Central memory CD8-positive, alpha-beta T cell (primary cell): ENCODE measurements at regions not wholly inside any gene's neighbourhood (a gene's known extent, or its start where the extent isn't known, plus 50 kb on each side); places are given as distances from the start of the nearest gene placed in this dataset.
"Not testable (repeated sequence)": the region's sequence is repeated elsewhere in the genome, so short reads cannot be mapped to it uniquely, and the experiment has no call there.

Source experiments
- ATAC-seq: fragments of 150-1000 bp; cut with Tn5 transposase; replicated peaks from 2 replicates; pipeline ENCODE4 v1.10.0; 2022; ENCODE audit warnings: mild to moderate bottlenecking, moderate FRiP score, moderate number of reproducible peaks; ENCODE audit not compliant: poor library complexity, severe bottlenecking; ENCODE audit errors: extremely low read depth
- DNase-seq, 2 donors: peaks; one replicate each; pipeline ENCODE4 v3.0.0; 2021; ENCODE audit warnings: low spot score in 2 of 2
- H3K27ac Mint-ChIP-seq: one replicate; pipeline ENCODE4 v1.8.0; 2022; ENCODE audit warnings: low read depth, mild to moderate bottlenecking, moderate library complexity, mixed read lengths
- H3K27me3 Mint-ChIP-seq: one replicate; pipeline ENCODE4 v1.8.0; 2022; ENCODE audit warnings: mixed read lengths
- H3K36me3 Mint-ChIP-seq: one replicate; pipeline ENCODE4 v1.8.0; 2022; ENCODE audit warnings: mild to moderate bottlenecking, moderate library complexity, mixed read lengths; ENCODE audit not compliant: insufficient read depth
- H3K4me1 Mint-ChIP-seq: one replicate; pipeline ENCODE4 v1.8.0; 2022; ENCODE audit warnings: mixed read lengths
- H3K4me3 Mint-ChIP-seq: one replicate; pipeline ENCODE4 v1.8.0; 2022; ENCODE audit warnings: mild to moderate bottlenecking, moderate library complexity, mixed read lengths
- H3K9me3 Mint-ChIP-seq: one replicate; pipeline ENCODE4 v1.8.0; 2022; ENCODE audit warnings: mixed read lengths

DNA sequence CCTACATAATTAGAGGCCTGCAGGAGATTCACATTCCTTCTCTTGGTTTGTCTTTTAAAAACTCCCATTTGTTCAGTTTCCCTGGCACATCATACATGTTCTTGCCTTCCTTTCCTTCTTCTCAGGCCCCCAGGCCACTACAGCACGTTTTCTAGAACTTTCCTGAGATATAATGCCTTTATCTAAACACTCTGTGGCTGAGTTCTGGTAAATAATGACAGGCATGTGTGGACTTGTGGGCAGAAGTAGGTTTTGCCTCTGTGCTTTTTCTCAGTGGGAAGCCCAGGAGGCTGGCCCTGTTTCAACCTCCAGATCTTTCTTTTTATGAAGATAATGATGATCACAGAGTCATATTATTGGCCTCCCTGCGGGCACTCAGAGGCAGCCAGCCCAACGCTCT is 117.2 kb downstream of the TMX1 start:
- DNase-seq (no peak), ATAC-seq (no peak)
- no peaks in the 10 kb centered on the region for H3K4me1 Mint-ChIP-seq
- H3K9me3 Mint-ChIP-seq = no peaks in the 10 kb centered on the region
- no peak overlapping the region for H3K27ac Mint-ChIP-seq
- no peaks in the 10 kb centered on the region for H3K36me3 Mint-ChIP-seq
- H3K27me3 Mint-ChIP-seq = peaks cover 25% of the 10 kb centered on the region
- H3K4me3 Mint-ChIP-seq = no peak overlapping the region

DNA sequence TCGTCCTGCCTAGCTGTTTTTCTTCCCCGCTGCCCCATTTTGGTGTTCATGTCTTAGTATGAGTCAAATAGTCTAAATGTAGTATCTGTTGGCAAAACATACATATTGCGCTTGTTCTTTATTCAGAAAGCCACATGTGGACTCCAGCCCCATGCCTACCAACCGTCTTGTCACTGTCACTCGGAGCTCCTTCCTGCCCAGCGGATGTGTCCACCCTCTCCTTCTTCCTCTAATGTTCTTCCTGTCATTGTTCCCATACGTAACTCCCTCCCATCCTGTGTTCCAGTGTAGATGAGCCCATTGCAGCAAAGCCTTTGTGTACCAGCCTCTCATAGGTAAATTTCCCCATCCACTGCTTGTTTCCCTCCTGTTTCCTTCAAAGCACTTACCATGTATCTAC is 120.5 kb downstream of the TMX1 start:
- no peak overlapping the region for H3K4me3 Mint-ChIP-seq
- peaks cover 17% of the 10 kb centered on the region for H3K27me3 Mint-ChIP-seq
- H3K27ac Mint-ChIP-seq = no peak overlapping the region
- H3K4me1 Mint-ChIP-seq = no peaks in the 10 kb centered on the region
- DNase-seq = no peak
- no peaks in the 10 kb centered on the region for H3K36me3 Mint-ChIP-seq
- ATAC-seq = no peak
- no peaks in the 10 kb centered on the region for H3K9me3 Mint-ChIP-seq

DNA sequence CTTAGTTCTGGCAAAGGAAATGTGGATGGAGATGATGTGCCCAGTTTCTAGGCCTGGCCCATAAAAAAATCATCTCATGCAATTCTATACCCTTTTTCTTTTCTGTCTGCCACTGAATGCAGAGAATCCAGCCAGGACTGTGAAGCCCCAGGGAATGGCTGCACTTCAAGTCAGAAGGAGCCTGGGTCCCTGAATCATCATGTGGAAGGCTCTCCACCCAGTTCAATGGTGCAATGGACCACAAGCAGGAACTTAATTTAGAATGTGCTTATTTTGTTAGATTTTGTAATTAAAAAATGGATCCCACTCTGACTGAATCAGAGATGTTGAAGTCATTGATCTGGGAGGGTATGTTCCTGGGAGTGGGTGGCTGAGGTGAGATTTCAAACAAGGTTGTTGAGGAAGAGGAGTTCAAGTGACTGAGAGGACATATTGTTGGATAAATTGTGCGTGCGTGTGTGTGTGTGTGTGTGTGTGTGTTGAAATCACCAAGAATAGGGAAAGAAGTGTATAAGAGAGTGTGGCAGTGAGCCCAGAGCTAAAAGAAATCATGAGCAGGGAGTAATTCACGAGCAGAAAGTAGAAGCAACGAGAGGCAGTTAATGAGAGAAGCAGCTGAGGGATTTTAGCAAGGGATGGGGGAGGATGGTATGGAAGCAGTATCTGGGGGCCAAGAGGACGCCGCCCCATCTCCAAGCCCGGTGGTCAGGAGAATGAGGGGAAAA is 125.4 kb downstream of the TMX1 start:
- no peak overlapping the region for H3K4me3 Mint-ChIP-seq
- H3K4me1 Mint-ChIP-seq = no peaks in the 10 kb centered on the region
- no peaks in the 10 kb centered on the region for H3K9me3 Mint-ChIP-seq
- DNase-seq = no peak
- ATAC-seq = no peak
- H3K36me3 Mint-ChIP-seq = no peaks in the 10 kb centered on the region
- no peak overlapping the region for H3K27ac Mint-ChIP-seq
- peaks cover 8% of the 10 kb centered on the region for H3K27me3 Mint-ChIP-seq

DNA sequence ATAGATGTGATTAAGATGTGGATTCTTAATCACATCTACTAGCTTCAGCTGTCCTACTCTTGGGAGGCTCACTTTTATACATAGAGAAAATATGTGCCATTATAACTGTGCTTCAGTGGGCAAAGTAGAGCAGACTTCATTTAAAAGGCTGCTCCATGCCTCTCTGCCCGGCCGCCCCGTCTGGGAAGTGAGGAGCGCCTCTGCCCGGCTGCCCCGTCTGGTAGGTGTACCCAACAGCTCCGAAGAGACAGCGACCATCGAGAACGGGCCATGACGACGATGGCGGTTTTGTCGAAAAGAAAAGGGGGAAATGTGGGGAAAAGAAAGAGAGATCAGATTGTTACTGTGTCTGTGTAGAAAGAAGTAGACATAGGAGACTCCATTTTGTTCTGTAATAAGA is 126.4 kb downstream of the TMX1 start:
- not testable (repeated sequence) for H3K9me3 Mint-ChIP-seq, DNase-seq, ATAC-seq, H3K4me3 Mint-ChIP-seq, H3K4me1 Mint-ChIP-seq, H3K36me3 Mint-ChIP-seq, H3K27ac Mint-ChIP-seq, H3K27me3 Mint-ChIP-seq

DNA sequence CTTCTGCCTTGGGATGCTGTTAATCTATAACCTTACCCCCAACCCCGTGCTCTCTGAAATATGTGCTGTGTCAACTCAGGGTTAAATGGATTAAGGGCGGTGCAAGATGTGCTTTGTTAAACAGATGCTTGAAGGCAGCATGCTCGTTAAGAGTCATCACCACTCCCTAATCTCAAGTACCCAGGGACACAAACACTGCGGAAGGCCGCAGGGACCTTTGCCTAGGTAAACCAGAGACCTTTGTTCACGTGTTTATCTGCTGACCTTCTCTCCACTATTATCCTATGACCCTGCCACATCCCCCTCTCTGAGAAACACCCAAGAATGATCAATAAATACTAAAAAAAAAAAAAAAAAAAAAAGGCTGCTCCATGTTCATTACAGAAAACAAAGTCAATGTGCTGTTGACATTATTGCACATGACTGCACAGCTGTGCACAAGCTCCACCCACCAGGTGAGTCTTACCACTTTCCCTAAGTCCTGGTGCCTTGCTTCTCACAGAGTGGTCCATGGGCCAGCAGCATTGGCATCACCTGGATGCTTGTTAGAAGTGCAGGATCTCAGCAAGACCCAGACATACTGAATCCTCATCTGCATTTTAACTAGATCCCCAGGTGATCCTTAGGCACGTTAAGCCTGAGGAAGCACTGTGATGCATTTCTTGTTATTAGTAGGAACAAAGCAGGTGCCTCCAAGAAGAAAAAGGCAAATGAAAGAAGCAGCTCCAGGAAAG is 127.0 kb downstream of the TMX1 start:
- not testable (repeated sequence) for H3K27me3 Mint-ChIP-seq, DNase-seq, H3K36me3 Mint-ChIP-seq, H3K9me3 Mint-ChIP-seq, H3K4me1 Mint-ChIP-seq, H3K27ac Mint-ChIP-seq, H3K4me3 Mint-ChIP-seq, ATAC-seq

DNA sequence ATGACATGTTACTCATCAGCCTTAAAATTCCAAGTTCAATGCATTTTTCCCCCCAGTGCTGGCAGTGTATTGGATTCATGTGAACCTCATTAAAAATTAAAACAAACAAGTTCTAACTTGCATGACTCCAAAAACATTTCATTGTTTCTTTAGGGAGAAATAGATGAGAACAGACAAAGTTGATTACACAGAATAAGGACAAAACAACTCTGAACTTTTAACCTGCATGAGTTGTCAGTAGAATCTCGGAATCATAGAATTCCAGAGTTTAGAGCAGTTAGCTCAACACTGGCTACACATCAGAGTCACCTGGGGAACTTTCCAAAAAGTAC is 127.5 kb downstream of the TMX1 start:
- H3K4me3 Mint-ChIP-seq = no peak overlapping the region
- no peak overlapping the region for H3K27ac Mint-ChIP-seq
- no peaks in the 10 kb centered on the region for H3K4me1 Mint-ChIP-seq
- no peak for DNase-seq
- H3K9me3 Mint-ChIP-seq = no peaks in the 10 kb centered on the region
- H3K36me3 Mint-ChIP-seq = no peaks in the 10 kb centered on the region
- ATAC-seq = no peak
- peaks cover 7% of the 10 kb centered on the region for H3K27me3 Mint-ChIP-seq

DNA sequence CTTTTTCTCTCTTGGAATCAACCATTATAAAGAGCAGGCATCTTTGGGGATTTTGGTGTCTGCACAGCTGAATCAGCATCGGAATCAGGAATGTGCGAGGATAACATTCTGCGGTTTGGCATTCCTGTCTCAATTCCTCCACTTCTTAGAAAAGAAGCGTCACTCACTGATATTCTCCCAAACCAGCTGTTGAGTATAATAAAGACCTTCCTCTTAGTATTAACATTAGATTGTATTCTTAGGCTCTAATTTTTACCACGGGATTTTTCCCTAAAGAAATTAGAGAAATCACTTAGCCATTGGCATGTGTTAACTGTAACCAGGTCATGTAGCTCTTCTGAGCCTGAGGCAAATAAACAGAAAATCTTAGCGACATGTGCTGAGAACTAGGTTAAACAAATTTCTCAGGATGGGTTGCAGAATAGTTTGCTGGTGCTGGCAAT is 128.7 kb downstream of the TMX1 start:
- no peak overlapping the region for H3K4me3 Mint-ChIP-seq
- ATAC-seq (no peak), DNase-seq (no peak)
- no peaks in the 10 kb centered on the region for H3K9me3 Mint-ChIP-seq
- peaks cover 12% of the 10 kb centered on the region for H3K27me3 Mint-ChIP-seq
- no peaks in the 10 kb centered on the region for H3K36me3 Mint-ChIP-seq
- H3K4me1 Mint-ChIP-seq = no peaks in the 10 kb centered on the region
- no peak overlapping the region for H3K27ac Mint-ChIP-seq

DNA sequence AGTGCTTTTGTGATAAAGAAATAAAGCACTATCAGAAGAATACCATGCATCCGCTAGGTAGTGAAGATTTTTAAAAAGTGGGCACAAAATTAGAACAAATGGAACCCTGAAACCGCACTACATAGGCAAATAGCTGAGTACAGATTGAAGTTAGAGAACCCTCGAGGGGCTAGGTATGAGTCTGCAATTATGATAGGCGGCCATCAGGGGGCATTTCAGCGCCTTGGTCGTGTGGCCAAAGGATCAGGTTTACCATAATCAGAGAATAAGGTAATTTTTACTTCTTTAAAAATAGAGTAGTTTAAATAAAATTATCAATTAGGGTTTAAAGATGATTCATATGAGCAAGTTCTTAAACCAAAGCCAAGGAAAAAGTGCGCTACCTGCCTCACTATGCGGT is 129.8 kb downstream of the TMX1 start:
- ATAC-seq = no peak
- Mint-ChIP-seq H3K27me3 (peaks cover 12% of the 10 kb centered on the region), H3K4me1 (no peaks in the 10 kb centered on the region), H3K27ac (no peak overlapping the region), H3K9me3 (no peaks in the 10 kb centered on the region), H3K4me3 (no peak overlapping the region), H3K36me3 (no peaks in the 10 kb centered on the region)
- DNase-seq = no peak

DNA sequence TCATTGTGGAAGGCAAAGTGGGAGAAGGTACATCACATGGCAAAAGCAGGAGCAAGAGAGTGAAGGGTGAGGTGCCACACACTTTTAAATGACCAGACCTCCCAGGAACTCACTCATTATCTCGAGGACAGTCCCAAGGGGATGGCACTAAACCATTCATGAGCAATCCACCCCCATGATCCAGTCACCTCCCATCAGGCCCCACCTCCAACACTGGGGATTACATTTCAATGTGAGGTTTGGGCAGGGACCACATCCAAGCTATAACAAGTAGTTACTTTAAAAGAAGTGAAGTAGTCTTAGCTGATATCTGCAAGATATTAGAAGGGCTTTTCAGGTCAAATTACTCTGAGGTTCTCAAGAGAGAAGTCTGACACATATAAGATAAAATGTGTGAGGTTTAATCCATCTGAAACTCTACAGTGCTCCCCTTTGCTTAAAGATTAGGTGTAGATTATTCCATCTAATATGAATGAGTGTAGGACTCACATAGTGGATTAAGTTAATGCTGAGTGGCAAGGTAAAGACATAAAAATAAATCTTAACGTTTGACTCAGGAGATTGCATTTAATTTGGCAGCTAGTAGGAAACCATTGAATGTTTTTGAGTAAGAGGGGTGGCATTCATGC is 130.8 kb downstream of the TMX1 start:
- no peaks in the 10 kb centered on the region for H3K4me1 Mint-ChIP-seq
- H3K4me3 Mint-ChIP-seq = no peak overlapping the region
- ATAC-seq (no peak), DNase-seq (no peak)
- no peaks in the 10 kb centered on the region for H3K36me3 Mint-ChIP-seq
- no peak overlapping the region for H3K27ac Mint-ChIP-seq
- peaks cover 12% of the 10 kb centered on the region for H3K27me3 Mint-ChIP-seq
- H3K9me3 Mint-ChIP-seq = no peaks in the 10 kb centered on the region

DNA sequence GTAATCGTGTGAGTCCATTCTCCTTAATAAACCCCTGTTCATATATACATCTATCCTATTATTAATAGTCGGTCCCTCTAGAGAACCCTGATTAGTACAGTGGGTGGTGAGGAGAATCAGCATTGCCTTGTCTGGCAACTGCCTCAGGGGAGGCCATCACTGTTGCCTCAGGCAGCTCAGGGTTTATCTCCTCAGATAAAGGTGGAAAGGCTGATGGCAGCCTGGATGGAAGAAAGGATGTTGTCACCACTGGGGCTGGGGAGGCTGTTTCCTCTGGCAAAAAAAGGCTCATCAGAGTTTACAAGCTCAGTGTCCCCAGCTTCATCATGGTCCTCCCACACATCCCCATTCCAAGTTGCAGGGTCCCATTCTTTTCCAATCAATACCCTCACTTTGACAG is 137.1 kb downstream of the TMX1 start:
- not testable (repeated sequence) for H3K27ac Mint-ChIP-seq, H3K4me3 Mint-ChIP-seq, H3K4me1 Mint-ChIP-seq, H3K36me3 Mint-ChIP-seq, ATAC-seq, DNase-seq, H3K9me3 Mint-ChIP-seq
- peaks cover 36% of the 10 kb centered on the region for H3K27me3 Mint-ChIP-seq

DNA sequence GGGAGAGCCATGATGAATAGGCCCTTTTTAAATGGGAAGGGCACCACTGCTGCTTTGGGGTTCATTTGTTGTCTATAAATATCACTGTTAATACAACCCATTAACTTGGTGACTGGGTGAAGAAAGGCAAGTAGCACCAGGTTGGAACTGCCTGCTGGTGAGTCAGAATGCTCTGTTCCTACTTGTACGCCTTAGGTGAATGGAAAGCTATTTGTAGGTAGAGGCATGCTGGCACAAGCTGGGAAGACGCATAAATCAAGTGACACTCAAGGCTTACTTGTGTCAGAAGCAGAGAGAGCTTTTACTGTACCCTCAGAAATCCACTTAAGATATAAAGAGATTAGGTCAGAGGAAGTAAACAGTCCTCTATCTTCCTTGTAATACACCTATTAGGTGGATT is 142.5 kb downstream of the TMX1 start:
- ATAC-seq (no peak), DNase-seq (no peak)
- Mint-ChIP-seq H3K9me3 (no peaks in the 10 kb centered on the region), H3K27ac (no peak overlapping the region), H3K4me3 (no peak overlapping the region), H3K36me3 (peaks cover 2% of the 10 kb centered on the region), H3K27me3 (peaks cover 61% of the 10 kb centered on the region), H3K4me1 (no peaks in the 10 kb centered on the region)

DNA sequence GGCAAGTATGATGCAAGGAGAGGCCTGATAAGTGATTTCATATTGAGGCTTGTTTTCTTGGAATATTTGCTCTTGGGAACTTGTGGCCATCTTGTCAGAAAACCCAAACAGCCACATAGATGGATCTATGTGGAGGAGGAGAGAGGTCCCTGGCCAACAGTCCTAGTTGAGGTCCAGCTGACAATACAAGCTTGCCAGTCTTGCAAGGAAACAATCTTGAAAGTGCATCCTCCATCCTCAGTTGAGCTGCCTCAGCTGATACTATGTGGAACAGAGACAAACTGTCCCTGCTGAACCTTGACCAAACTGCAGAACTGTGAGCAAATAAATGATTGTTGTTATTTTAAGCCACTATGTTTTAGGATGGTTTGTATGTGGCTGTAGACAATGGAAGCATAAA is 146.4 kb downstream of the TMX1 start:
- Mint-ChIP-seq H3K4me1 (no peaks in the 10 kb centered on the region), H3K9me3 (no peaks in the 10 kb centered on the region), H3K27ac (no peak overlapping the region), H3K27me3 (peaks cover 51% of the 10 kb centered on the region), H3K4me3 (no peak overlapping the region), H3K36me3 (peaks cover 4% of the 10 kb centered on the region)
- DNase-seq = no peak
- no peak for ATAC-seq
